MCF 10A (cell line): ENCODE measurements at regions not wholly inside any gene's neighbourhood (a gene's known extent, or its start where the extent isn't known, plus 50 kb on each side); places are given as distances from the start of the nearest gene placed in this dataset.

ENCODE experiments used
- BruUV-seq: library from RNA; stranded (reverse); fragments of 400-500 nt; replicated peaks from 2 replicates; lab custom pipeline; 2021; lab: Mats Ljungman, UMichigan
- CTCF ChIA-PET: fragments of 300-600 bp; sonication (Branson Sonifier 250); formaldehyde crosslinking; extraction: SDS; loops from one replicate; lab custom pipeline; 2021; ENCODE audit warnings: antibody characterized with exemption, inconsistent platforms; lab: Yijun Ruan, JAX
- POLR2A ChIA-PET: fragments of 300-600, 350-650 bp; sonication (Branson Sonifier 250); formaldehyde crosslinking; extraction: SDS; loops from one replicate; lab custom pipeline; 2020; ENCODE audit warnings: antibody characterized with exemption, inconsistent platforms; lab: Yijun Ruan, JAX
- DNase-seq: peaks from one replicate; pipeline ENCODE4 v3.0.0-alpha.2; 2018; ENCODE audit not compliant: unreplicated experiment
- H3K27ac Mint-ChIP-seq: one replicate; pipeline ENCODE4 v1.8.0; 2022; ENCODE audit warnings: mild to moderate bottlenecking, low read depth, mixed read lengths; ENCODE audit not compliant: unreplicated experiment
- H3K27me3 Mint-ChIP-seq: one replicate; pipeline ENCODE4 v1.8.0; 2022; ENCODE audit warnings: mixed read lengths; ENCODE audit not compliant: insufficient read depth, unreplicated experiment
- H3K36me3 Mint-ChIP-seq: one replicate; pipeline ENCODE4 v1.8.0; 2022; ENCODE audit warnings: mild to moderate bottlenecking, moderate library complexity, mixed read lengths; ENCODE audit not compliant: insufficient read depth, unreplicated experiment
- H3K4me1 Mint-ChIP-seq: one replicate; pipeline ENCODE4 v1.8.0; 2022; ENCODE audit warnings: mixed read lengths; ENCODE audit not compliant: insufficient read depth, unreplicated experiment
- H3K4me3 Mint-ChIP-seq: one replicate; pipeline ENCODE4 v1.8.0; 2022; ENCODE audit warnings: mild to moderate bottlenecking, moderate library complexity, mixed read lengths; ENCODE audit not compliant: unreplicated experiment
- H3K9me3 Mint-ChIP-seq: one replicate; pipeline ENCODE4 v1.8.0; 2022; ENCODE audit warnings: mixed read lengths; ENCODE audit not compliant: unreplicated experiment
- intact Hi-C: fragments of 100-400 bp; cut with micrococcal nuclease; formaldehyde crosslinking; loops from 2 replicates; pipeline ENCODE4 v1.14.1; 2022
- TF ChIP-seq, protein P1 (sequence below): fragments of 200-600 bp; IDR thresholded peaks from one replicate; pipeline ENCODE4 v1.8.0; 2022; ENCODE audit warnings: antibody characterized with exemption, mild to moderate bottlenecking; ENCODE audit not compliant: unreplicated experiment

DNA sequence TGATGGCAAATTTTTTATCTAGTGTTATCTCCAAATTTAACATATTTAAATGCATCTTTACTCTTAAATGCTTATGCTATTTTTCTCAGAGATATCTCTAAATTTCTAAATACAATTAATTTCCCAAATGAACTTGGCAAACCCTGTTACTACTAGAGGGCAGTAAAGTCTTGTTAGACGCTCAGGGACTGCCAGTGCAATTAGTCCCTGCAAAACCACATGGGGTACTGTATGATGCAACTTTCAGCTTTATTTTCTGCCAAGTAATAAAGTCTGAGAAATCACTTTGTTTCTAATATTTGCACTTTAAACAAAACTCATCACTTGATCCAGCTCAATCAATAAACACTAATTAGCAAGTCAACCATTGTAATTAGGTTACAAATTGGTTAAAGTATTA lies 76.0 kb upstream of the ADGRB3 start:
- H3K27ac Mint-ChIP-seq = no peak overlapping the region
- intact Hi-C loops = no loop called here
- H3K27me3 Mint-ChIP-seq = no peaks in the 10 kb centered on the region

DNA sequence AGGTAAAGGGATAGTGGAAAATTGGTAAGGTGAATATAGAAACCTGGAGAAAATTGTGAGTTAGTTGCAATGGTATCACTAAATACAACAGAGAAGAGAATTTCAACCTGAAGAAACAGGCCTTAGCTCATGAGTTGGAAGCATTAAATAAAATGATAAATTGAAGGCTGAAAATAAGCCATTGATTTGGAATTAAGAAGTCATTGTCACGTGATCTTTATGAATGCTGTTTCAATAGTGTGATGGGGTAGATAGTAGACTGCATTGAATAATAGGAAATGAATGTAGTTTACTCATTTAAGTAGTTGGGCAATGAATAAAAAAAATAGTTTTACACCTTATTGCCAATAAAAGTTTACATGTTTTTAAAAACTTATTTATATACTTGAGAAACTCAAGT lies 88.5 kb upstream of the ADGRB3 start:
- Mint-ChIP-seq H3K36me3 (no peaks in the 10 kb centered on the region), H3K27me3 (no peaks in the 10 kb centered on the region), H3K9me3 (no peaks in the 10 kb centered on the region), H3K27ac (no peak overlapping the region), H3K4me1 (no peaks in the 10 kb centered on the region), H3K4me3 (no peak overlapping the region)
- CTCF ChIA-PET = no interaction called here
- DNase-seq = no peak
- POLR2A ChIA-PET = no interaction called here
- no TSS peak for BruUV-seq
- TF ChIP-seq, protein P1, sequence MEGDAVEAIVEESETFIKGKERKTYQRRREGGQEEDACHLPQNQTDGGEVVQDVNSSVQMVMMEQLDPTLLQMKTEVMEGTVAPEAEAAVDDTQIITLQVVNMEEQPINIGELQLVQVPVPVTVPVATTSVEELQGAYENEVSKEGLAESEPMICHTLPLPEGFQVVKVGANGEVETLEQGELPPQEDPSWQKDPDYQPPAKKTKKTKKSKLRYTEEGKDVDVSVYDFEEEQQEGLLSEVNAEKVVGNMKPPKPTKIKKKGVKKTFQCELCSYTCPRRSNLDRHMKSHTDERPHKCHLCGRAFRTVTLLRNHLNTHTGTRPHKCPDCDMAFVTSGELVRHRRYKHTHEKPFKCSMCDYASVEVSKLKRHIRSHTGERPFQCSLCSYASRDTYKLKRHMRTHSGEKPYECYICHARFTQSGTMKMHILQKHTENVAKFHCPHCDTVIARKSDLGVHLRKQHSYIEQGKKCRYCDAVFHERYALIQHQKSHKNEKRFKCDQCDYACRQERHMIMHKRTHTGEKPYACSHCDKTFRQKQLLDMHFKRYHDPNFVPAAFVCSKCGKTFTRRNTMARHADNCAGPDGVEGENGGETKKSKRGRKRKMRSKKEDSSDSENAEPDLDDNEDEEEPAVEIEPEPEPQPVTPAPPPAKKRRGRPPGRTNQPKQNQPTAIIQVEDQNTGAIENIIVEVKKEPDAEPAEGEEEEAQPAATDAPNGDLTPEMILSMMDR = no peak
- intact Hi-C loops = no loop called here

More for the DNA sequence above, 76.0 kb upstream of the ADGRB3 start:
- Mint-ChIP-seq H3K4me1 (peaks cover 12% of the 10 kb centered on the region), H3K4me3 (no peak overlapping the region), H3K9me3 (no peaks in the 10 kb centered on the region), H3K36me3 (no peaks in the 10 kb centered on the region)
- ChIA-PET POLR2A (no interaction called here), CTCF (no interaction called here)
- DNase-seq = peak; percentile 18
- no TSS peak for BruUV-seq
- TF ChIP-seq, protein P1 = no peak

GRCh38 chr6:68544450-68544849 lies 90.6 kb upstream of the ADGRB3 start:
- Mint-ChIP-seq H3K4me1 (no peaks in the 10 kb centered on the region), H3K4me3 (no peak overlapping the region), H3K36me3 (no peaks in the 10 kb centered on the region), H3K27me3 (no peaks in the 10 kb centered on the region), H3K9me3 (no peaks in the 10 kb centered on the region), H3K27ac (no peak overlapping the region)
- TF ChIP-seq, protein P1 = no peak
- CTCF ChIA-PET = no interaction called here
- no TSS peak for BruUV-seq
- DNase-seq = no peak
- intact Hi-C loops = no loop called here
- POLR2A ChIA-PET = no interaction called here

- TF ChIP-seq, protein P1 = no peak
- intact Hi-C loops = no loop called here
- Mint-ChIP-seq H3K4me1 (no peaks in the 10 kb centered on the region), H3K27me3 (no peaks in the 10 kb centered on the region), H3K4me3 (no peak overlapping the region), H3K27ac (no peak overlapping the region), H3K36me3 (no peaks in the 10 kb centered on the region), H3K9me3 (no peaks in the 10 kb centered on the region)
- ChIA-PET POLR2A (no interaction called here), CTCF (interaction anchor here (0.6 kb wide), 1 partner anchor 104 kb away, joined by 6 read pairs; no protein-coding TSS in a partner anchor)
- DNase-seq = no peak
- BruUV-seq = no TSS peak
Measured at GRCh38 chr6:68533339-68533795, 101.7 kb upstream of the ADGRB3 start.
